ENCODE measurements at regions not wholly inside any gene's neighbourhood (a gene's known extent, or its start where the extent isn't known, plus 50 kb on each side); places are given as distances from the start of the nearest gene placed in this dataset.

DNA sequence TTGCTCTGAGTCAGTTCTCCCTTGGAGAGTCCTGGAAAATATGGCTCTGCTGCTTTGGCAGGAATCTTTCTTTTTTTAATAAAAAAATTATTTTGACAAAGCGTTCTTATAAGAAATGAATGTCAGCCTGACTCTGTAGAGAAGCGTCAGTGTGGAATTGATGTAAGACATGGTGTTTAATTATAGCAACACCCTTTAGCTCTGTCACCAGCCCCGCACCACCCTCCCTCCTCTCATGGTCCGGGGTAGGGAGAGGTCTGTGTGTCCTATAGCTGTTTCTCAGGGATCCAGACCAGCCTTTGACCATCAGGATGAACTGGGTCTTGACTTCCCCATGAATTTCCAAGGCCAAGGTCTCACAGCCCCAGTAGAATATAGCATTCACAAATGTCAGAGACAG lies 120.6 kb downstream of the CHST1 start:
- no peaks in the 10 kb centered on the region for H3K4me1 Mint-ChIP-seq (ENCODE audit: low read depth)
- H3K36me3 Mint-ChIP-seq (ENCODE audit: low read depth): no peaks in the 10 kb centered on the region
- H3K9me3 Mint-ChIP-seq: no peaks in the 10 kb centered on the region
- TF ChIP-seq, protein P1, sequence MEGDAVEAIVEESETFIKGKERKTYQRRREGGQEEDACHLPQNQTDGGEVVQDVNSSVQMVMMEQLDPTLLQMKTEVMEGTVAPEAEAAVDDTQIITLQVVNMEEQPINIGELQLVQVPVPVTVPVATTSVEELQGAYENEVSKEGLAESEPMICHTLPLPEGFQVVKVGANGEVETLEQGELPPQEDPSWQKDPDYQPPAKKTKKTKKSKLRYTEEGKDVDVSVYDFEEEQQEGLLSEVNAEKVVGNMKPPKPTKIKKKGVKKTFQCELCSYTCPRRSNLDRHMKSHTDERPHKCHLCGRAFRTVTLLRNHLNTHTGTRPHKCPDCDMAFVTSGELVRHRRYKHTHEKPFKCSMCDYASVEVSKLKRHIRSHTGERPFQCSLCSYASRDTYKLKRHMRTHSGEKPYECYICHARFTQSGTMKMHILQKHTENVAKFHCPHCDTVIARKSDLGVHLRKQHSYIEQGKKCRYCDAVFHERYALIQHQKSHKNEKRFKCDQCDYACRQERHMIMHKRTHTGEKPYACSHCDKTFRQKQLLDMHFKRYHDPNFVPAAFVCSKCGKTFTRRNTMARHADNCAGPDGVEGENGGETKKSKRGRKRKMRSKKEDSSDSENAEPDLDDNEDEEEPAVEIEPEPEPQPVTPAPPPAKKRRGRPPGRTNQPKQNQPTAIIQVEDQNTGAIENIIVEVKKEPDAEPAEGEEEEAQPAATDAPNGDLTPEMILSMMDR (IDR thresholded peaks at IDR 0.05): no peak
- no peak overlapping the region for H3K4me3 Mint-ChIP-seq
- no peak for DNase-seq
- H3K27me3 Mint-ChIP-seq (ENCODE audit: insufficient read depth): peaks cover 29% of the 10 kb centered on the region
- no peak overlapping the region for H3K27ac Mint-ChIP-seq

DNA sequence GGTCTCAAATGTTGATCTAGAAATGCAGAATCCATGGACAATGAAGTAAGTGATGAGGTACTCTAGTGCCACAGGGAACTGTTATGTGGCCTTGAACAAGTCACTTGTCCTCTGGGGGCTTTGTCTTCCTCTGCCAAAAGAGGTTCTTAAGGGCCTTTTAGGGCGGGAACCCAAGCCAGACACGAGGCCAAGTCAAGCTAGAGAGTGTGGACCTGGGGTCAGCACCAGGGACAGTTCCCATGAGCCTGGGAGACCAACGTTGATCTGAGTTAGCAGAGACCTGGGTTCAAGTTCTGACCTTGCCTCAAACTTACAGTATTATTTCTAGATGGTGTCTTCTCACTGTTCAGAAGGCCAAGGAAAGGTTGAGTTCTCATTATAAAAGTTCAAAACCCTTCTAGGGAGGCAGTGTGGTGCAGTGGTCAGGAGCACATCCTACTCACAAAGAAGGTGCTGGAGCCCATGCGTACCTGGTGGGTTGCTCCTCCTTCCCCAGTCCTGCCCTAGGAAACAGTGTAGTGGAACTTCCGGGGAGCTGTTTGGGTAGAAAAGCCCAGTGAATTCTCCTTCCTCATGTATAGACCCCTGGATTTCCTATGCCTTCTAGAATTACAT lies 121.5 kb downstream of the CHST1 start:
- TF ChIP-seq, protein P1 (IDR thresholded peaks at IDR 0.05): no peak
- H3K4me1 Mint-ChIP-seq (ENCODE audit: low read depth): no peaks in the 10 kb centered on the region
- no peak for DNase-seq
- H3K9me3 Mint-ChIP-seq: no peaks in the 10 kb centered on the region
- peaks cover 27% of the 10 kb centered on the region for H3K27me3 Mint-ChIP-seq (ENCODE audit: insufficient read depth)
- no peak overlapping the region for H3K4me3 Mint-ChIP-seq
- H3K27ac Mint-ChIP-seq: no peak overlapping the region
- no peaks in the 10 kb centered on the region for H3K36me3 Mint-ChIP-seq (ENCODE audit: low read depth)

DNA sequence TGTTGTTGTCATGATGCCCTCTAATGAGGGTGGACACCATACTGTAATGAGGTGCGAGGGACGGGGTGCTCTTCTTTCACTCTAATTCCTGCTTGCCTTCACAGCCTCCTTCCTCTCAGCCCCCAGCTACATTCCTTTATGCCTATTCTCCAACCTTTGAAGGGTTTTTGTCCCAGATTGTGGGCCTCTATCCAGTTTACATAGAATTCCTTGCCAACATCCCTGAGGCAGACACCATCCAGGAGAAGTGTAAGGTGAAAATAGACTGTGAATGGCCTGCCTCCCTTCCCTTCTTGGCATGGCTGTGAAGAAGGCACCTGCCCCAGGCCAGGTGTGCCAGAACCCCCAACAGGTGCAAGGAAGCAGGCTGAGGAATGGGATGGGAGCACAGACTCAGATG lies 122.3 kb downstream of the CHST1 start:
- H3K4me3 Mint-ChIP-seq: no peak overlapping the region
- no peaks in the 10 kb centered on the region for H3K9me3 Mint-ChIP-seq
- no peak overlapping the region for H3K27ac Mint-ChIP-seq
- H3K36me3 Mint-ChIP-seq (ENCODE audit: low read depth): no peaks in the 10 kb centered on the region
- H3K27me3 Mint-ChIP-seq (ENCODE audit: insufficient read depth): peaks cover 26% of the 10 kb centered on the region
- DNase-seq: no peak
- no peaks in the 10 kb centered on the region for H3K4me1 Mint-ChIP-seq (ENCODE audit: low read depth)
- TF ChIP-seq, protein P1 (IDR thresholded peaks at IDR 0.05): no peak

DNA sequence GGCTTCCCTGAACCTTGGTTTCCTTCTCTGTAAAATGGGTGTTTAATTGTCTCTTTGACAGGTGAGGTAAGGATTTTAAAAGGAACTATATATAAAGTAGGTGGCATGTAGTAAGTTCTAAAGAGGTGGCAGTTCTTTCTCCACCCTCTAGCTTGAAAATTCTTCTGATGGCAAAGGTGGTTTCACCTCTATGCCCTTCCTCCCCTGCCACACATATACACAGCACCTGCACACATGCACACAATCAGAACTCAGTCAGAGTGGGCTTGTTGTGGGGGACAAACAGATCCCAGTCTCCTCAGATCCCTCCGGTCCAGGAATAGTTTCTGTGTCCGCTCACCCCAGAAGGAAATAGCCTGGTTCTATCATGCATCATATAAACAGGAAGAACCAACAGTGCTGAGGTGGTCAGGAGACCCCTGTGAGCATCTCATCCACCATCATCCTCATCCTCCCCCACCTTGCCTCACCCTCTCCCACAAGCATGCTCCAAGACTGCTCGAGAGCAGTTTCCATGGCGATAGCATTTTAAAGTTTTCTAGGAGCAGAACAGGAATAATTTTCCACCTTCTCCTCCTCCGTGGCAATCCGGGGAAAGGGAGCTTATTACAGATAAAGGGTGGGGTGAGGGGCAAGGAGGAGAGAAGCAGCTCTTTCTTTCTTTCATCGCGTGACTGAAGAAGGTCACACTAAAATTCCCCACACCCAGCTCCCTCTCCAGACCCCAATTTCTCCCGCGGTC lies 123.6 kb downstream of the CHST1 start:
- Mint-ChIP-seq H3K27ac (no peak overlapping the region), H3K4me3 (no peak overlapping the region), H3K4me1 (ENCODE audit: low read depth) (peaks cover 5% of the 10 kb centered on the region), H3K27me3 (ENCODE audit: insufficient read depth) (peaks cover 29% of the 10 kb centered on the region), H3K36me3 (ENCODE audit: low read depth) (no peaks in the 10 kb centered on the region), H3K9me3 (no peaks in the 10 kb centered on the region)
- TF ChIP-seq, protein P1 (IDR thresholded peaks at IDR 0.05): no peak
- DNase-seq: no peak

DNA sequence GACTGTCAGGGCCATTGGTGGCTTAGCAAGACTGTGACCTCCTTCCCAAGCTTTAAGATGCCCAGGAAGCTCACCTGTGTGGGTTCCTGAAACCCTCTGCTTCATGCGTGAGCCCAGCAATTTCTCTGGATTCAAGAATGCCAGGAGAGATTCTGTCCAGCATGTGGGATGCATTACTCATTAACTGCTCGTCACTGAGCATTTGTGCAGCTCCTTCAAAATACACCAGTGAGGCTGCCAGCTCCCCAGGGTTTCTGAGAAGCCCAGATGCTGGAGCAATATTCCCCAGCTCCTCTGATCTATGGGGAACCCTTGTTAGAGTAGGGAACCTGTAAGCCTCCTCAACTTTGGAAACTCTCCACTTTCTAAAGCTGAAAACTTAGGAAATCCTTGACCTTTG lies 126.5 kb downstream of the CHST1 start:
- H3K4me1 Mint-ChIP-seq (ENCODE audit: low read depth): peaks cover 5% of the 10 kb centered on the region
- no peak for DNase-seq
- no peak overlapping the region for H3K27ac Mint-ChIP-seq
- no peaks in the 10 kb centered on the region for H3K9me3 Mint-ChIP-seq
- no peaks in the 10 kb centered on the region for H3K36me3 Mint-ChIP-seq (ENCODE audit: low read depth)
- TF ChIP-seq, protein P1 (IDR thresholded peaks at IDR 0.05): no peak
- no peak overlapping the region for H3K4me3 Mint-ChIP-seq
- H3K27me3 Mint-ChIP-seq (ENCODE audit: insufficient read depth): peaks cover 24% of the 10 kb centered on the region

Data from HFFc6 (cell line).